SK-N-SH (cell line): ENCODE measurements at regions not wholly inside any gene's neighbourhood (a gene's known extent, or its start where the extent isn't known, plus 50 kb on each side); places are given as distances from the start of the nearest gene placed in this dataset.

Source experiments
- CTCF ChIA-PET: fragments of 300-600, 350-600 bp; formaldehyde crosslinking; extraction: SDS; loops from one replicate; lab custom pipeline; 2021; lab: Yijun Ruan, JAX
- POLR2A ChIA-PET: fragments of 350-600 bp; sonication (Branson Sonifier 250); formaldehyde crosslinking; extraction: SDS; loops from one replicate; lab custom pipeline; 2020; ENCODE audit warnings: antibody characterized with exemption, inconsistent platforms; lab: Yijun Ruan, JAX
- DNase-seq: peaks from one replicate; pipeline ENCODE4 v3.0.0; 2012
- H2AFZ ChIP-seq: fragments of 200-600 bp; sonication (generic); 2 replicates; pipeline ENCODE4 v1.8.1; 2016; ENCODE audit warnings: antibody characterized with exemption, mild to moderate bottlenecking, low read depth
- H3F3A ChIP-seq: fragments of 200-600 bp; sonication (generic); replicated peaks from 2 replicates; pipeline ENCODE3; 2016; ENCODE audit warnings: antibody characterized with exemption, mild to moderate bottlenecking; ENCODE audit not compliant: insufficient read depth
- H3K27ac ChIP-seq, 2 experiments: fragments of 200-500 bp in 1 of 2; fragments of 200-600 bp in 1 of 2; sonication (Bioruptor generic) in 1 of 2; sonication (generic), shearing (Covaris generic) in 1 of 2; 2 replicates each; pipeline versions ENCODE4 v1.5.1 to v1.6.1; 2014 to 2016; ENCODE audit warnings: low read depth in 2 of 2, inconsistent platforms in 1 of 2, low read length in 1 of 2, mild to moderate bottlenecking in 1 of 2, mixed read lengths in 1 of 2
- H3K27me3 ChIP-seq: fragments of 200-600 bp; sonication (generic), shearing (Covaris generic); 2 replicates; pipeline ENCODE4 v1.6.1; 2016; ENCODE audit warnings: mixed run types; ENCODE audit not compliant: insufficient read depth
- H3K36me3 ChIP-seq, 2 experiments: fragments of 200-500 bp in 1 of 2; fragments of 200-600 bp in 1 of 2; sonication (Bioruptor generic) in 1 of 2; sonication (generic) in 1 of 2; replicated peaks in 1 of 2; 2 replicates each; pipeline versions ENCODE3 to v1.5.1; 2014 to 2016; ENCODE audit warnings: low read length in 1 of 2, mild to moderate bottlenecking in 1 of 2; ENCODE audit not compliant: insufficient read depth in 2 of 2, control insufficient read depth in 1 of 2
- H3K4me1 ChIP-seq, 2 experiments: fragments of 200-500 bp in 1 of 2; fragments of 200-600 bp in 1 of 2; sonication (Bioruptor generic) in 1 of 2; sonication (generic), shearing (Covaris generic) in 1 of 2; 2 replicates each; pipeline versions ENCODE4 v1.5.1 to v1.6.1; 2014 to 2016; ENCODE audit warnings: low read depth in 1 of 2, low read length in 1 of 2, mixed run types in 1 of 2; ENCODE audit not compliant: insufficient read depth in 2 of 2, control insufficient read depth in 1 of 2
- H3K4me2 ChIP-seq: fragments of 200-600 bp; sonication (generic), shearing (Covaris generic); 2 replicates; pipeline ENCODE4 v1.6.1; 2017; ENCODE audit warnings: mixed run types
- H3K4me3 ChIP-seq, 2 experiments: fragments of 200-500 bp in 1 of 2; fragments of 200-600 bp in 1 of 2; sonication (Bioruptor generic) in 1 of 2; sonication (generic), shearing (Covaris generic) in 1 of 2; 2 replicates each; pipeline versions ENCODE4 v1.5.1 to v1.8.1; 2014 to 2016; ENCODE audit warnings: low read depth in 2 of 2, inconsistent platforms in 1 of 2, low read length in 1 of 2, mild to moderate bottlenecking in 1 of 2, mixed read lengths in 1 of 2, moderate library complexity in 1 of 2
- H3K79me2 ChIP-seq: fragments of 200-600 bp; sonication (generic); 2 replicates; pipeline ENCODE4 v1.8.1; 2017; ENCODE audit warnings: mild to moderate bottlenecking; ENCODE audit not compliant: insufficient read depth
- H3K9ac ChIP-seq: fragments of 200-600 bp; sonication (generic); 2 replicates; pipeline ENCODE4 v1.6.1; 2017; ENCODE audit warnings: mixed run types
- H3K9me2 ChIP-seq: fragments of 200-600 bp; sonication (generic); 2 replicates; pipeline ENCODE4 v1.6.1; 2017; ENCODE audit warnings: mixed run types
- H3K9me3 ChIP-seq: fragments of 200-600 bp; sonication (generic); 2 replicates; pipeline ENCODE4 v1.6.1; 2017; ENCODE audit warnings: mixed run types, mild to moderate bottlenecking, moderate library complexity
- H4K20me1 ChIP-seq: fragments of 200-600 bp; sonication (generic); 2 replicates; pipeline ENCODE4 v1.6.1; 2017; ENCODE audit warnings: mild to moderate bottlenecking, mixed run types; ENCODE audit not compliant: insufficient read depth
- EZH2phosphoT487 ChIP-seq: fragments of 200-600 bp; sonication (generic); IDR thresholded peaks from 2 replicates; pipeline ENCODE4 v1.6.1; 2017; ENCODE audit warnings: low read depth, mixed run types, mild to moderate bottlenecking, antibody characterized with exemption, moderate library complexity, borderline replicate concordance
- FOSL2 ChIP-seq: IDR thresholded peaks from 2 replicates; pipeline ENCODE4 v1.4.0; 2012; ENCODE audit warnings: low read depth, mild to moderate bottlenecking, moderate library complexity, borderline replicate concordance
- GABPA ChIP-seq: IDR thresholded peaks from 2 replicates; pipeline ENCODE4 v1.4.0; 2012; ENCODE audit warnings: low read depth, mild to moderate bottlenecking
- RXRA ChIP-seq: IDR thresholded peaks from 2 replicates; pipeline ENCODE4 v1.4.0; 2012; ENCODE audit warnings: low read depth, mild to moderate bottlenecking, borderline replicate concordance
- SIN3A ChIP-seq: IDR thresholded peaks from 2 replicates; pipeline ENCODE4 v1.6.1; 2012; ENCODE audit warnings: low read depth, mild to moderate bottlenecking, low read length, moderate library complexity, borderline replicate concordance
- WGBS: methylation state at CpG from one replicate; pipeline ENCODE4 v1.1.6; 2017; ENCODE audit warnings: low lambda C conversion rate; 5-methylcytosine and 5-hydroxymethylcytosine counted together
- TF ChIP-seq, protein P1 (sequence below): IDR thresholded peaks from 2 replicates; pipeline ENCODE4 v1.4.0; 2012; ENCODE audit warnings: low read depth, borderline replicate concordance
- TF ChIP-seq, protein P2 (sequence below): fragments of 200-600 bp; sonication (generic); IDR thresholded peaks from 2 replicates; pipeline ENCODE4 v1.6.1; 2017; ENCODE audit warnings: antibody characterized with exemption, mild to moderate bottlenecking, moderate library complexity
- TF ChIP-seq, protein P3 (sequence below): fragments of 150-350 bp; IDR thresholded peaks from 2 replicates; pipeline ENCODE4 v1.6.1; 2016; ENCODE audit warnings: mild to moderate bottlenecking, low read depth, low read length

DNA sequence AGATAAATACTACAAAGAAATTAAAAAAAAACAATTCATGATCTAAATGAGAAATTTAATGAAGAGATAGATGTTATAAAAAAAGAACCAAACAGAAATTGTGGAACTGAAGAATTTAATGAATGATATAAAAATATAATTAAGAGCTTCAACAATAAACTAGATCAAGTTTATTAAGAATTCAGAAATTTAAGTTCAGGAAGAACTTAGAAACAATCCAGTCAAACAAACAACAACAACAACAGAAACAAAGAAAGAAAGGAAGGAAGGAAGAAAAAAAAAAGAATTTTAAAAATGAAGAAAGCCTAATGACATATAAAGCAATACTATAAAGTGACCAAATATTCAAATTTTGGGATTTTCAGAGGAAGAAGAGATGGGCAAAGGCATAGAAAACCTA lies 157.3 kb upstream of the FOXN2 start:
- Histone ChIP-seq H4K20me1 (no peaks in the 10 kb centered on the region), H3K9me3 (peaks cover 9% of the 10 kb centered on the region)
- POLR2A ChIA-PET = no interaction called here

DNA sequence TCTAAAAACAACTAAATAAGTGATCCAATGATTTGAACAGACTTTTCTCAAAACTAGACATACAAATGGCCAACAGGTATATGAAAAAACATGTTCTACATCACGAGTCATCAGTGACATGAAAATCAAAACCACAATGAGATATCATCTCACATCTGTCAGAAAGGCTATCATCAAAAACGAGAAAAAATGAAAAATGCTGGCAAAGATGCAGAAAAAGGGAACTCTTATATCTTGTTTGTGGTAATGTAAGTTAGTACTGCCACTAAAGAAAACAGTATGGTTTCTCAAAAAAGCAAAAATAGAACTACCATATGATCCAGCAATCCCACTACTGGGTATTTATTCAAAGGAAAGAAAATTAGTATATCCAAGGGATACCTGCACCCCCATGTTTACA lies 152.9 kb upstream of the FOXN2 start:
- Histone ChIP-seq H3K9me2 (no peaks in the 10 kb centered on the region), H3K79me2 (no peaks in the 10 kb centered on the region), H2AFZ (no peak overlapping the region), H3F3A (no peaks in the 10 kb centered on the region), H4K20me1 (no peaks in the 10 kb centered on the region), H3K4me1 (no peaks in the 10 kb centered on the region), H3K36me3 (no peaks in the 10 kb centered on the region), H3K4me2 (no peak overlapping the region), H3K9ac (no peak overlapping the region), H3K27ac (no peak overlapping the region), H3K27me3 (no peaks in the 10 kb centered on the region), H3K9me3 (peaks cover 8% of the 10 kb centered on the region), H3K4me3 (no peak overlapping the region)
- DNase-seq = no peak
- TF ChIP-seq, protein P1, sequence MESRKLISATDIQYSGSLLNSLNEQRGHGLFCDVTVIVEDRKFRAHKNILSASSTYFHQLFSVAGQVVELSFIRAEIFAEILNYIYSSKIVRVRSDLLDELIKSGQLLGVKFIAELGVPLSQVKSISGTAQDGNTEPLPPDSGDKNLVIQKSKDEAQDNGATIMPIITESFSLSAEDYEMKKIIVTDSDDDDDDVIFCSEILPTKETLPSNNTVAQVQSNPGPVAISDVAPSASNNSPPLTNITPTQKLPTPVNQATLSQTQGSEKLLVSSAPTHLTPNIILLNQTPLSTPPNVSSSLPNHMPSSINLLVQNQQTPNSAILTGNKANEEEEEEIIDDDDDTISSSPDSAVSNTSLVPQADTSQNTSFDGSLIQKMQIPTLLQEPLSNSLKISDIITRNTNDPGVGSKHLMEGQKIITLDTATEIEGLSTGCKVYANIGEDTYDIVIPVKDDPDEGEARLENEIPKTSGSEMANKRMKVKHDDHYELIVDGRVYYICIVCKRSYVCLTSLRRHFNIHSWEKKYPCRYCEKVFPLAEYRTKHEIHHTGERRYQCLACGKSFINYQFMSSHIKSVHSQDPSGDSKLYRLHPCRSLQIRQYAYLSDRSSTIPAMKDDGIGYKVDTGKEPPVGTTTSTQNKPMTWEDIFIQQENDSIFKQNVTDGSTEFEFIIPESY = no peak
- no peak for TF ChIP-seq RXRA
- TF ChIP-seq EZH2phosphoT487 = no peak
- no peak for TF ChIP-seq GABPA
- TF ChIP-seq SIN3A = no peak
- TF ChIP-seq, protein P2, sequence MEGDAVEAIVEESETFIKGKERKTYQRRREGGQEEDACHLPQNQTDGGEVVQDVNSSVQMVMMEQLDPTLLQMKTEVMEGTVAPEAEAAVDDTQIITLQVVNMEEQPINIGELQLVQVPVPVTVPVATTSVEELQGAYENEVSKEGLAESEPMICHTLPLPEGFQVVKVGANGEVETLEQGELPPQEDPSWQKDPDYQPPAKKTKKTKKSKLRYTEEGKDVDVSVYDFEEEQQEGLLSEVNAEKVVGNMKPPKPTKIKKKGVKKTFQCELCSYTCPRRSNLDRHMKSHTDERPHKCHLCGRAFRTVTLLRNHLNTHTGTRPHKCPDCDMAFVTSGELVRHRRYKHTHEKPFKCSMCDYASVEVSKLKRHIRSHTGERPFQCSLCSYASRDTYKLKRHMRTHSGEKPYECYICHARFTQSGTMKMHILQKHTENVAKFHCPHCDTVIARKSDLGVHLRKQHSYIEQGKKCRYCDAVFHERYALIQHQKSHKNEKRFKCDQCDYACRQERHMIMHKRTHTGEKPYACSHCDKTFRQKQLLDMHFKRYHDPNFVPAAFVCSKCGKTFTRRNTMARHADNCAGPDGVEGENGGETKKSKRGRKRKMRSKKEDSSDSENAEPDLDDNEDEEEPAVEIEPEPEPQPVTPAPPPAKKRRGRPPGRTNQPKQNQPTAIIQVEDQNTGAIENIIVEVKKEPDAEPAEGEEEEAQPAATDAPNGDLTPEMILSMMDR = no peak
- TF ChIP-seq FOSL2 = no peak
- ChIA-PET POLR2A (no interaction called here), CTCF (no interaction called here)
- under 1% methylated on average over 2 of the region's 2 CpGs for WGBS

More for the DNA sequence above, 157.3 kb upstream of the FOXN2 start:
- no peak overlapping the region for H3K27ac ChIP-seq
- DNase-seq = no peak
- H3K36me3 ChIP-seq = no peaks in the 10 kb centered on the region
- H3K4me1 ChIP-seq = no peaks in the 10 kb centered on the region
- H3K9me2 ChIP-seq = no peaks in the 10 kb centered on the region
- H3K27me3 ChIP-seq = no peaks in the 10 kb centered on the region
- no peaks in the 10 kb centered on the region for H3F3A ChIP-seq
- no peak overlapping the region for H3K4me3 ChIP-seq
- no peak overlapping the region for H3K9ac ChIP-seq
- H3K4me2 ChIP-seq = no peak overlapping the region
- no peak for TF ChIP-seq GABPA
- TF ChIP-seq, protein P3, sequence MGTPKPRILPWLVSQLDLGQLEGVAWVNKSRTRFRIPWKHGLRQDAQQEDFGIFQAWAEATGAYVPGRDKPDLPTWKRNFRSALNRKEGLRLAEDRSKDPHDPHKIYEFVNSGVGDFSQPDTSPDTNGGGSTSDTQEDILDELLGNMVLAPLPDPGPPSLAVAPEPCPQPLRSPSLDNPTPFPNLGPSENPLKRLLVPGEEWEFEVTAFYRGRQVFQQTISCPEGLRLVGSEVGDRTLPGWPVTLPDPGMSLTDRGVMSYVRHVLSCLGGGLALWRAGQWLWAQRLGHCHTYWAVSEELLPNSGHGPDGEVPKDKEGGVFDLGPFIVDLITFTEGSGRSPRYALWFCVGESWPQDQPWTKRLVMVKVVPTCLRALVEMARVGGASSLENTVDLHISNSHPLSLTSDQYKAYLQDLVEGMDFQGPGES = no peak
- CTCF ChIA-PET = interaction anchor here (0.6 kb wide), 1 partner anchor 709 kb away, joined by 3 read pairs; no protein-coding TSS in a partner anchor
- no peak overlapping the region for H2AFZ ChIP-seq
- H3K79me2 ChIP-seq = no peaks in the 10 kb centered on the region
